ENCODE measurements at regions not wholly inside any gene's neighbourhood (a gene's known extent, or its start where the extent isn't known, plus 50 kb on each side); places are given as distances from the start of the nearest gene placed in this dataset.
"Not testable (repeated sequence)": the region's sequence is repeated elsewhere in the genome, so short reads cannot be mapped to it uniquely, and the experiment has no call there.

DNA sequence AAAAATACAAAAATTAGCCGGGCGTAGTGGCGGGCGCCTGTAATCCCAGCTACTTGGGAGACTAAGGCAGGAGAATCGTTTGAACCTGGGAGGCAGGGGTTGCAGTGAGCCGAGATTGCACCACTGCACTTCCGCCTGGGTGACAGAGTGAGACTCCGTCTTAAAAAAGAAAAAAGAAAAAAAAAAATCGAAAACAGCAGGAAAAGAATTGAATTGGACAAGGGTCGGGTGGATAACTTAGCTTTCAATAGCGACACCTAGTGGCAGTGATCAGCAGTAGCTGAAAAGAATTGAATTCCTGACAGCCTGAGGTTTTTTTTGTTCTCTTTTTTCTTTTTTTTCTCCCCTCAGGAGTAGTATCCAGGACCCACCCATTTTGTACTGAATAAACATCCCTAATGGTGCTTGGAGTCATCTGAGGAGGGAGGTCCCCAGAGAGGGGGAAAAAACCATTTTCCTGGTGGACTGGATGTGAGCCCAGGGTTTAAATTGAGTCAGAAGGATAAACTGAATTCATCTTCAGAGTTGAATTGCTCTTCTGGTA is 55.1 kb downstream of the CYCS start:
- DNase-seq: peak; percentile 65

DNA sequence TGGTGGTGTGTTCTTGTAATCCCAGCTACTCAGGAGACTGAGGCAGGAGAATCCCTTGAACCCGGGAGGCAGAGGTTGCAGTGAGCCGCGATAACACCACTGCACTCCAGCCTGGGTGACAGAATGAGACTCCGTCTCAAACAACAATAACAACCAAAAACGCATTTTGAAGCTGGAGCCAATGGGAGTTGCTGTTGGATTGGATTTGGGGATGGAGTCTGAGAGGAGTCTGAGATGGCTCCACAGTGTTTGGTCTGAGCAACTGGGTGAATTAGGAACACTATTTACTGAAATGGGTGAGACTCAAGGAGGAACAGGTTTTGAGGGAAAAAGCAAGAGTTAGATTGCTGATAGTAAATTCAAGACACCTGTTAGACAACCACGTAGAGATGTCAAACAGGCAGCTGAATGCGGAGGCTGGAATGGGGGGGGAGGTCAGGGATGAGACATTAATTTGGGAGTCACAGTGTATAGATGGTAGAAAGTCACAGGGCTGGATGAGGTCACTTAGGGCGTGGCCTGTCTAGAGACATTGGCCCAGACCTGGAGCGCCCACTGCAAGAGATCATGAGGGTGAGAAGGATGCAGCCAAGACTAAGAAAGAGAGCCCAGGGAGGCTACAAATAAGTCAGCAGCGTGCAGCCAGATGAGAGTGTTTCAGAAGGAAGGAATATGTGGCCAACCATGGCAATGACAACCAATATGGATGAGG is 56.4 kb downstream of the CYCS start:
- DNase-seq: no peak

DNA sequence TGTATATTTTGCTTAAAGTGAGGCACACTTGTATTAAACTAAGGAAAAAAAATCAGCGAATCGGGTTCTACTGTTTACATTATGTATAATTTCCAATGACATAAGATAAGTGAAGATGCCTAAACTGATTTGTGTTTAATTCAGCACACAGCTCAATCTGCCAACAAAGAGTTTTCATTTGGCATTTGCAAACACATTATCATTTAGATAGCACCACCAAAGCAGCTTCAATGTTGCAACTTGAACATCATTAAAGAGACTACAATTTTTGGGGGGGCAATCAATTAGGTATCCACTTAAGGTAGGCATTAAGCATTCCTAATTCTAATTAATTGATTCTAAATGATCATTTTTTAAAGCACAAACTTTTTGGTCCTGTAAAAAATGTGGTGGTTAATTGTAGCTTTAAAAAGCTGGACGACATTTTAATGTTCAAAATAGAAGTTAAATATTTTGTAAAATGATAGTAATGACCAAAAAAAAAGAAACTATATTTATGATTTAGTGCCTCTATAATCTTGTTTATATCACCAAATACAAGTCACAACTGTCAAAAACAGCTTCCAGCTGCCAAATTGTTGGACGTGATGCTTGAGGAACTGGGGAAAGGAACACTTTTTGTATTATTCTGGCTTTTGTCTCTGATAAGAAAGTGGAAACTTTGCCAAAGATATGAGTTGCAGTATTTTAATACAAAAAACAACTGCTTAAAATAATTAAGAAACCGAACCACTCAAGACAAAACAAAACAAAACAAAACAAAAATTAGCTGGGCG is 57.1 kb downstream of the CYCS start:
- DNase-seq: no peak

GRCh38 chr7:25066253-25066652 is 58.8 kb downstream of the CYCS start:
- no peak for DNase-seq

GRCh38 chr7:25062380-25062779 is 62.7 kb downstream of the CYCS start:
- DNase-seq: no peak

GRCh38 chr7:25060487-25061055 is 64.5 kb downstream of the CYCS start:
- no peak for DNase-seq

GRCh38 chr7:25059576-25059975 is 65.5 kb downstream of the CYCS start:
- DNase-seq: no peak

DNA sequence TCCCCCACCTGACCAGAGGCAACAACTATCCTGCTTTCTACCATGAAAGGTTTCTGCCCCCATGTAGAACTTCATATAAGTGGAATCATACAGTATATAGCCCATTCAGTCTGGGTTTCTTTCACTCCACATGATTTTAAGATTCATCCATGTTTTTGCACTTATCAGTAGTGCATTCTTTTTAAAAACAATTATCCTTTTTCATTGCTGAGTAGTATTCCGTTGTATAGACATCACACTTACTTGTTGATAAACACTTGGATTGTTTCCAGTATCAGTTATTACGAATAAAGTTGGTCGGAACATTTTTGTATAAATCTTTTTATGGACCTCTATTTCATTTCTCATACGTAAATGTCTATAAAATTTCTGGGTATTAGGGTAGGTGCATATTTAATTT is 68.7 kb downstream of the CYCS start:
- no peak for DNase-seq

- no peak for DNase-seq
Measured at GRCh38 chr7:25055520-25056220, 69.4 kb downstream of the CYCS start.

- DNase-seq: no peak
Measured at GRCh38 chr7:25054819-25055519, 70.1 kb downstream of the CYCS start.

GRCh38 chr7:25050223-25050622 is 70.2 kb upstream of the OSBPL3 start:
- DNase-seq: no peak

GRCh38 chr7:25048444-25048834 is 68.5 kb upstream of the OSBPL3 start:
- DNase-seq: no peak

DNA sequence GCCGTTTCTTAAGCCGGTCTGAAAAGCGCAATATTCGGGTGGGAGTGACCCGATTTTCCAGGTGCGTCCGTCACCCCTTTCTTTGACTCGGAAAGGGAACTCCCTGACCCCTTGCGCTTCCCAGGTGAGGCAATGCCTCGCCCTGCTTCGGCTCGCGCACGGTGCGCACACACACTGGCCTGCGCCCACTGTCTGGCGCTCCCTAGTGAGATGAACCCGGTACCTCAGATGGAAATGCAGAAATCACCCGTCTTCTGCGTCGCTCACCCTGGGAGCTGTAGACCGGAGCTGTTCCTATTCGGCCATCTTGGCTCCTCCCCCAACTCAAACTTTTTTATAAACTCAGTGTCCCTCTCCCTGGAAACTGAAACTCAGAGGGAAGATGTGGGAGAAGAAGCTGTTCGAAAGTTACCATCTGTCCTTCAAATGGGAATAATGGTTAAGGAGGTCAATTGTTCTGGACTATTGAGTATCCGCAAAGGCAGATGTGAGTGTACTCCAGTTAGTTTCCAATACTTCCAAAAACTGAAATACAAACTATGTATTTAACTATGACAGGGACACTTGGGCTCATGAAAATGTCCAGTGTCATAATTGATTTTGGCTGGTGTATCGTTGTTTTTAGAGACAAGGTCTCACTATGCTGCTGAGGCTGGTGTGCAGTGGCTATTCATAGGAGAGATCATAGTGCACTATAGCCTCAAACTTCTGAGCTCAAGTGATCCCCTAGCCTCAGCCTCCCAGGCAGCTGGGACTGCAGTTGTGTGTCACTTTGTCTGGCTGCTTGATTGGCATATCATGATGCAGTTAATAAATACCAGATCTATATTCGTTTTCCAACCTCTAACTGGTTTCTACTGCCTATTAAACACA is 67.8 kb upstream of the OSBPL3 start:
- not testable (repeated sequence) for DNase-seq

- DNase-seq: no peak
Measured at GRCh38 chr7:25037325-25037724, 57.3 kb upstream of the OSBPL3 start.

GRCh38 chr7:25035274-25035673 is 55.3 kb upstream of the OSBPL3 start:
- DNase-seq: no peak

- DNase-seq: no peak
Measured at GRCh38 chr7:25034136-25034535, 54.2 kb upstream of the OSBPL3 start.

DNA sequence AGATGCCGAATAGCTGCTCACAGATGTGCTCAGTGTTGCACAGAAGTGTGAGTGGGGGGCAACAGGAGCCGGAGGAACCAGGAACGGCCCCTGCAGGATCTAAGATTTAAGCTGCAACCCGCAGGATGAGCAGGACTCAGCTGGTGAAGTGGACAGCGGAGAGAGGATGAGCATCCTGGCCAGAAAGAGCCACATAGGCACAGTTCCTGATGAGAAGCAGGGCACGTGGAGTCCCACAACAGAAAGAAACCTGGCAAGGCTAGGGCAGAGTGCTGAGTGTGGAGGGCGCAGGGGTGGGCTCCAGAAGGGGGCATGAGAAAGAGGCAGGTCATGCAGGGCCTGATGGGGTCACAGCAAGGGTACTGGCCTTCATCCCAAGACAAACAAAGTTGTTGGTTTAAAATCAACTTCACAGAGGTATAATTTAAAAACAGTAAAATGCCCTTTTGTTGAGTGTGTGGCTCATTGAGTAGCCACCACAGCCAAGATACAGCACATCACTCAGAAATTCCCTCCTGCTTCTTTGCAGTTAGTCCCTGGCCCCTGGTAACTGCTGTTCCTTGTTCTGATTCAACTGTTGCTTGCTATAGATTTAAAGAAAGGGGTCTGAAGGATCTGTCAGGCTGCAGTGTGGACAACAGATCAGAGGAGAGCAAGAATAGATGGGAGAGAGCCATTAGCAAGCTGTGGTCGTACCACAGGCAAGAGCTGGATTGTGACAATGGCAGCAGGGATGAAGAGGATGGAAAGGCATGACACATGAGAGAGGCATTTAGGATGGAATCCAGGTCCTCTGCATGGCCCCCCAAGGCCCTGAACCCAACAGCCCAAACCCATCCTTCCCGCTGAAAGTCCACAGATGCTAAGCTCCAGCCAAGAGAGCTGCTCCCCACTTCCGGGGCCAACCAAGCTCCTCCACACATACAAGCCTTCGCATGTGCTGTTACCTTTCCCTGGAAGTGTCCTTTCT is 53.1 kb upstream of the OSBPL3 start:
- no peak for DNase-seq

- DNase-seq: no peak
Measured at GRCh38 chr7:25031432-25031831, 51.5 kb upstream of the OSBPL3 start.

- no peak for DNase-seq
Measured at GRCh38 chr7:25031007-25031406, 51.0 kb upstream of the OSBPL3 start.
